Cardiac muscle cell (in vitro differentiated cells and primary cell): ENCODE measurements at regions not wholly inside any gene's neighbourhood (a gene's known extent, or its start where the extent isn't known, plus 50 kb on each side); places are given as distances from the start of the nearest gene placed in this dataset.

Experiments
- DNase-seq, 2 donors: peaks; one replicate each; pipeline versions ENCODE4 v3.0.0 to v3.0.0-alpha.2; 2010 to 2017; ENCODE audit warnings: low read depth in 1 of 2, low spot score in 1 of 2
- H3K27ac ChIP-seq: fragments of 200-600 bp; sonication (generic); 2 replicates; pipeline ENCODE4 v1.5.1; 2016
- H3K27me3 ChIP-seq: fragments of 200-600 bp; sonication (generic); 2 replicates; pipeline ENCODE4 v1.6.0; 2016; ENCODE audit warnings: control low read depth
- H3K36me3 ChIP-seq: fragments of 200-600 bp; sonication (generic); 2 replicates; pipeline ENCODE4 v1.5.1; 2016; ENCODE audit warnings: control low read depth
- H3K4me1 ChIP-seq: fragments of 200-600 bp; sonication (generic); 2 replicates; pipeline ENCODE4 v1.8.1; 2017; ENCODE audit warnings: low read depth, mild to moderate bottlenecking, mixed run types
- H3K4me3 ChIP-seq: fragments of 200-600 bp; sonication (generic); 2 replicates; pipeline ENCODE4 v1.5.1; 2016; ENCODE audit warnings: mild to moderate bottlenecking
- H3K9me3 ChIP-seq: fragments of 200-600 bp; sonication (generic); 2 replicates; pipeline ENCODE4 v1.5.1; 2017; ENCODE audit warnings: low read depth, mild to moderate bottlenecking, control low read depth
- CTCF ChIP-seq: IDR thresholded peaks from 2 replicates; pipeline ENCODE4 v1.5.1; 2012; ENCODE audit warnings: low read depth, mild to moderate bottlenecking, low read length

DNA sequence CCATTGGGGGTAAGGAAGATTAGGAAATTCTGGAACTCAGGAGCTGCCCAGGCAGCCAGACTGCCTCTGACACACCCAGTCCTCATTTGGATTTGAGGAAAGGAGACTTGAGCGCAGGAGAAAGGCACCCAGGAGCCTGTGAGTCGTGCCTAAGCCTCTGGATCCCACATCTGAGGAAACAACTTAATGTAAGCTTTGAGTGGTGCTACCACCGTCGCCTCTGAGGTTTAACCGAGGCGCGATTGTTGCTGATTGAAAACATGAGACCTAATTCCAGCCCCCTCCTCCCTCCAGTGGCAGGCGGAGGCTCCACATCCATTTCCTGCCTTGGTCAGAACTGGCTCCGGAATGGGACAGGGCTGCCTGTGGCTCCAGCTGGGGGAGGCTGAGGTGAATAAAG lies 176.7 kb upstream of the PKDCC start:
- DNase-seq = peak; percentile 54 to 65
- Histone ChIP-seq H3K9me3 (no peaks in the 10 kb centered on the region), H3K4me3 (no peak overlapping the region), H3K27me3 (no peaks in the 10 kb centered on the region), H3K27ac (no peak overlapping the region), H3K36me3 (no peaks in the 10 kb centered on the region), H3K4me1 (peaks cover 6% of the 10 kb centered on the region)
- TF ChIP-seq CTCF = peak; percentile 58

- Histone ChIP-seq H3K27ac (no peak overlapping the region), H3K4me3 (no peak overlapping the region), H3K9me3 (no peaks in the 10 kb centered on the region), H3K36me3 (no peaks in the 10 kb centered on the region), H3K4me1 (peaks cover 6% of the 10 kb centered on the region), H3K27me3 (no peaks in the 10 kb centered on the region)
- TF ChIP-seq CTCF = no peak
- peak in 1 of 2 donors; percentile 77 for DNase-seq
These were observed 175.2 kb upstream of the PKDCC start for GRCh38 chr2:41872646-41873045.

- H3K27ac ChIP-seq = no peak overlapping the region
- H3K27me3 ChIP-seq = no peaks in the 10 kb centered on the region
- H3K9me3 ChIP-seq = no peaks in the 10 kb centered on the region
- peaks cover 6% of the 10 kb centered on the region for H3K4me1 ChIP-seq
- DNase-seq = no peak
- H3K4me3 ChIP-seq = no peak overlapping the region
- H3K36me3 ChIP-seq = no peaks in the 10 kb centered on the region
- TF ChIP-seq CTCF = no peak
These were observed 174.5 kb upstream of the PKDCC start for GRCh38 chr2:41873102-41874031.

- Histone ChIP-seq H3K27me3 (no peaks in the 10 kb centered on the region), H3K36me3 (no peaks in the 10 kb centered on the region), H3K4me3 (no peak overlapping the region), H3K4me1 (peaks cover 27% of the 10 kb centered on the region), H3K9me3 (no peaks in the 10 kb centered on the region), H3K27ac (no peak overlapping the region)
- TF ChIP-seq CTCF = no peak
- DNase-seq = no peak
These were observed 170.6 kb upstream of the PKDCC start for GRCh38 chr2:41877114-41877678.

DNA sequence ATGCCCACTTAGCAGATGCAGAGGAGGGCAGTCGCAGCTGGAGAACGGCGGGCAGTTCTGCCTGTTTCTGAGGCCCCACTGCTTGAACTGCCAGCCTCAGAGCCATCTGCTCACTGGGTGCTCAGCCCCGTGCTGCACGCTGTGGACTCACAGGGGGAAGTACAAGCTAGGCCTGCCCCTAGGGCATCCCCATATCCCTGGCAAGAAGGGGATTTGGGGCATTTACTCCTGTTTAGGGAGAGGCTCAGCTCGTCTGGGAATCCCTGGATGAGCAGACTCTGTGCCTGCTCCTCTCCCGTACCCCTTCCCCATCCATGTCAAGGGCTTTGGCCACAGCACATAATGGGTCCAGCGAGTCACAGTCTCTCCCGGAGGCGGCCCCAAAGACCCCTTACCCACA lies 169.8 kb upstream of the PKDCC start:
- no peak for DNase-seq
- no peak overlapping the region for H3K4me3 ChIP-seq
- no peaks in the 10 kb centered on the region for H3K36me3 ChIP-seq
- no peak for TF ChIP-seq CTCF
- peaks cover 22% of the 10 kb centered on the region for H3K4me1 ChIP-seq
- no peak overlapping the region for H3K27ac ChIP-seq
- no peaks in the 10 kb centered on the region for H3K27me3 ChIP-seq
- H3K9me3 ChIP-seq = no peaks in the 10 kb centered on the region
